H1 (cell line): ENCODE measurements at regions not wholly inside any gene's neighbourhood (a gene's known extent, or its start where the extent isn't known, plus 50 kb on each side); places are given as distances from the start of the nearest gene placed in this dataset.

ENCODE experiments used
- BACH1 ChIP-seq: IDR thresholded peaks from 2 replicates; pipeline ENCODE4 v1.6.1; 2012; ENCODE audit warnings: low read length, improper control_type of control experiment
- BRCA1 ChIP-seq: IDR thresholded peaks from 2 replicates; pipeline ENCODE4 v1.6.1; 2012; ENCODE audit warnings: low read depth, low read length, improper control_type of control experiment
- EP300 ChIP-seq, 2 experiments: IDR thresholded peaks; 1 replicate in 1 of 2; 2 replicates in 1 of 2; pipeline ENCODE4 v1.6.1; 2011 to 2012; ENCODE audit warnings: low read depth in 2 of 2, low read length in 2 of 2, mild to moderate bottlenecking in 2 of 2, borderline replicate concordance in 1 of 2, inconsistent platforms in 1 of 2, moderate library complexity in 1 of 2
- EZH2 ChIP-seq: fragments of 200-600 bp; sonication (generic); IDR thresholded peaks from 2 replicates; pipeline ENCODE4 v1.7.1; 2012; ENCODE audit warnings: low read depth, mild to moderate bottlenecking, moderate library complexity, low read length, inconsistent platforms; ENCODE audit not compliant: severe bottlenecking
- POLR2A ChIP-seq, 2 experiments: IDR thresholded peaks; 1 replicate in 1 of 2; 2 replicates in 1 of 2; pipeline ENCODE4 v1.6.1; 2011; ENCODE audit warnings: low read depth in 2 of 2, low read length in 2 of 2, mild to moderate bottlenecking in 2 of 2; ENCODE audit errors: control extremely low read depth in 1 of 2
- POLR2AphosphoS5 ChIP-seq: IDR thresholded peaks from 2 replicates; pipeline ENCODE4 v1.6.1; 2011; ENCODE audit warnings: low read depth, low read length
- TAF1 ChIP-seq: IDR thresholded peaks from 2 replicates; pipeline ENCODE4 v1.6.1; 2011; ENCODE audit warnings: mild to moderate bottlenecking, low read depth, low read length
- TF ChIP-seq, protein P1 (sequence below), 3 experiments: IDR thresholded peaks; 1 replicate in 2 of 3; 2 replicates in 1 of 3; pipeline versions ENCODE4 v1.5.1 to v1.6.1; 2011; ENCODE audit warnings: low read length in 3 of 3, mild to moderate bottlenecking in 3 of 3, inconsistent platforms in 2 of 3, low read depth in 1 of 3, moderate library complexity in 1 of 3; ENCODE audit not compliant: insufficient read depth in 1 of 3; ENCODE audit errors: control extremely low read depth in 1 of 3

- TF ChIP-seq POLR2AphosphoS5 (no peak), POLR2A (IDR thresholded peaks at IDR 0.05; ENCODE audit: control extremely low read depth in 1 of 2, low read depth in 2 of 2, low read length in 2 of 2) (no peak), EZH2 (no peak), TAF1 (no peak), BRCA1 (no peak), BACH1 (no peak), EP300 (IDR thresholded peaks at IDR 0.05; ENCODE audit: borderline replicate concordance in 1 of 2, low read depth in 2 of 2, low read length in 2 of 2) (no peak)
- TF ChIP-seq, protein P1, sequence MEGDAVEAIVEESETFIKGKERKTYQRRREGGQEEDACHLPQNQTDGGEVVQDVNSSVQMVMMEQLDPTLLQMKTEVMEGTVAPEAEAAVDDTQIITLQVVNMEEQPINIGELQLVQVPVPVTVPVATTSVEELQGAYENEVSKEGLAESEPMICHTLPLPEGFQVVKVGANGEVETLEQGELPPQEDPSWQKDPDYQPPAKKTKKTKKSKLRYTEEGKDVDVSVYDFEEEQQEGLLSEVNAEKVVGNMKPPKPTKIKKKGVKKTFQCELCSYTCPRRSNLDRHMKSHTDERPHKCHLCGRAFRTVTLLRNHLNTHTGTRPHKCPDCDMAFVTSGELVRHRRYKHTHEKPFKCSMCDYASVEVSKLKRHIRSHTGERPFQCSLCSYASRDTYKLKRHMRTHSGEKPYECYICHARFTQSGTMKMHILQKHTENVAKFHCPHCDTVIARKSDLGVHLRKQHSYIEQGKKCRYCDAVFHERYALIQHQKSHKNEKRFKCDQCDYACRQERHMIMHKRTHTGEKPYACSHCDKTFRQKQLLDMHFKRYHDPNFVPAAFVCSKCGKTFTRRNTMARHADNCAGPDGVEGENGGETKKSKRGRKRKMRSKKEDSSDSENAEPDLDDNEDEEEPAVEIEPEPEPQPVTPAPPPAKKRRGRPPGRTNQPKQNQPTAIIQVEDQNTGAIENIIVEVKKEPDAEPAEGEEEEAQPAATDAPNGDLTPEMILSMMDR (IDR thresholded peaks at IDR 0.05; ENCODE audit: control extremely low read depth in 1 of 3, insufficient read depth in 1 of 3, low read depth in 1 of 3, low read length in 3 of 3): no peak
Measured at GRCh38 chr7:131031099-131031868, 296.4 kb upstream of the MKLN1 start.
